Gastrocnemius medialis (tissue), 4 donors: ENCODE measurements at regions not wholly inside any gene's neighbourhood (a gene's known extent, or its start where the extent isn't known, plus 50 kb on each side); places are given as distances from the start of the nearest gene placed in this dataset.

Experiments
- ATAC-seq, 2 donors: fragments of 150-250 bp; one replicate each; pipeline ENCODE4 v1.9.1; 2016
- DNase-seq, 2 donors: peaks; one replicate each; pipeline ENCODE4 v3.0.0-alpha.2; 2019
- H3K27ac ChIP-seq, 4 donors: fragments of 200-600 bp; sonication (generic); 1 replicate in 1 of 4; 2 replicates in 3 of 4; pipeline ENCODE4 v1.5.1; 2016 to 2018; ENCODE audit warnings: mild to moderate bottlenecking in 2 of 4, moderate library complexity in 1 of 4
- H3K27me3 ChIP-seq, 3 donors: fragments of 200-600 bp; sonication (generic) in 2 of 3; 1 replicate in 1 of 3; 2 replicates in 2 of 3; pipeline versions ENCODE4 v1.5.1 to v1.6.0; 2016 to 2019; ENCODE audit warnings: mild to moderate bottlenecking in 1 of 3, moderate library complexity in 1 of 3
- H3K36me3 ChIP-seq, 2 donors: fragments of 200-600 bp; sonication (generic) in 1 of 2; one replicate each; pipeline ENCODE4 v1.5.1; 2017 to 2018
- H3K4me1 ChIP-seq, 2 donors: fragments of 200-600 bp; sonication (generic) in 1 of 2; one replicate each; pipeline ENCODE4 v1.5.1; 2016 to 2017; ENCODE audit warnings: mild to moderate bottlenecking in 2 of 2
- H3K4me3 ChIP-seq, 4 donors: fragments of 200-600 bp; sonication (generic) in 3 of 4; 1 replicate in 1 of 4; 2 replicates in 3 of 4; pipeline ENCODE4 v1.5.1; 2016 to 2019; ENCODE audit warnings: mild to moderate bottlenecking in 2 of 4
- H3K9me3 ChIP-seq, 3 donors: fragments of 200-600 bp; sonication (generic) in 2 of 3; 1 replicate in 1 of 3; 2 replicates in 2 of 3; pipeline ENCODE4 v1.5.1; 2016 to 2019
- POLR2A ChIP-seq, 2 donors: fragments of 450-650 bp; IDR thresholded peaks; one replicate each; pipeline ENCODE4 v1.6.1; 2017; ENCODE audit warnings: antibody characterized with exemption in 2 of 2, mild to moderate bottlenecking in 2 of 2, moderate library complexity in 2 of 2
- in situ Hi-C, 4 donors: fragments of 200-750 bp; cut with MboI; loops; one replicate each; pipeline versions ENCODE4 v1.15.0 to v1.8.0; 2017; ENCODE audit warnings: low sequenced_read_pairs in 4 of 4
- intact Hi-C: fragments of 100-400 bp; cut with DNase I; formaldehyde crosslinking; loops from one replicate; pipeline ENCODE4 v1.15.1; 2023; ENCODE audit warnings: low total_unique reads
- TF ChIP-seq, protein P1 (sequence below), 5 experiments: fragments of 450-650 bp in 3 of 5; fragments of 200-600 bp in 2 of 5; sonication (generic) in 2 of 5; IDR thresholded peaks in 4 of 5; conservative IDR thresholded peaks in 1 of 5; 1 replicate in 4 of 5; 2 replicates in 1 of 5; pipeline ENCODE4 v1.5.1; 2016 to 2019; ENCODE audit warnings: antibody characterized with exemption in 5 of 5, mild to moderate bottlenecking in 3 of 5, moderate library complexity in 3 of 5

DNA sequence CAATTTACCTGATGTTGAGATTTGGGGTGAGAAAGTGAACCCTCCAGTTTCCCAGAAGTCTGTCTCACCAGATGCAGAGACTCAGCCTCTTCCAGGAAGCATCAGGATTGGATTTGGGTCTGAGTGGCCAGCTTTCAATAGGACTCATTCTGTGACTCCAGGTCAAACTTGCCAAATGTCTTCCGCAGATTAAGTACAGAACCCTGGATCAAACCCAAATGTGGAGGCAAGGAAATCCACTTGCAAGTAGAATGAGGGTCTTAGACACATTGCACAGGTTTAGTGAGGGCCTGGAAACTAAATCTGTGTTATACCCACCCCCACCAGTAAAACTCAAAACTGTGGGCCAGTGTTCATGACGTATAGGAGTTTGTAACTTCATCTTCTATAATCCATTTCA lies 372.2 kb upstream of the MGMT start:
- no peak for ATAC-seq
- in situ Hi-C loops (no loop called here), intact Hi-C loops (no loop called here)
- no peaks in the 10 kb centered on the region for H3K27me3 ChIP-seq
- DNase-seq: no peak
- TF ChIP-seq POLR2A (IDR thresholded peaks at IDR 0.05): no peak
- TF ChIP-seq, protein P1, sequence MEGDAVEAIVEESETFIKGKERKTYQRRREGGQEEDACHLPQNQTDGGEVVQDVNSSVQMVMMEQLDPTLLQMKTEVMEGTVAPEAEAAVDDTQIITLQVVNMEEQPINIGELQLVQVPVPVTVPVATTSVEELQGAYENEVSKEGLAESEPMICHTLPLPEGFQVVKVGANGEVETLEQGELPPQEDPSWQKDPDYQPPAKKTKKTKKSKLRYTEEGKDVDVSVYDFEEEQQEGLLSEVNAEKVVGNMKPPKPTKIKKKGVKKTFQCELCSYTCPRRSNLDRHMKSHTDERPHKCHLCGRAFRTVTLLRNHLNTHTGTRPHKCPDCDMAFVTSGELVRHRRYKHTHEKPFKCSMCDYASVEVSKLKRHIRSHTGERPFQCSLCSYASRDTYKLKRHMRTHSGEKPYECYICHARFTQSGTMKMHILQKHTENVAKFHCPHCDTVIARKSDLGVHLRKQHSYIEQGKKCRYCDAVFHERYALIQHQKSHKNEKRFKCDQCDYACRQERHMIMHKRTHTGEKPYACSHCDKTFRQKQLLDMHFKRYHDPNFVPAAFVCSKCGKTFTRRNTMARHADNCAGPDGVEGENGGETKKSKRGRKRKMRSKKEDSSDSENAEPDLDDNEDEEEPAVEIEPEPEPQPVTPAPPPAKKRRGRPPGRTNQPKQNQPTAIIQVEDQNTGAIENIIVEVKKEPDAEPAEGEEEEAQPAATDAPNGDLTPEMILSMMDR (IDR thresholded peaks at IDR 0.05 in 4 of 5, conservative IDR thresholded peaks at IDR 0.05 in 1 of 5): no peak
- no peaks in the 10 kb centered on the region for H3K9me3 ChIP-seq
- no peak overlapping the region for H3K27ac ChIP-seq
- no peaks in the 10 kb centered on the region for H3K36me3 ChIP-seq
- no peak overlapping the region for H3K4me3 ChIP-seq
- no peaks in the 10 kb centered on the region for H3K4me1 ChIP-seq

DNA sequence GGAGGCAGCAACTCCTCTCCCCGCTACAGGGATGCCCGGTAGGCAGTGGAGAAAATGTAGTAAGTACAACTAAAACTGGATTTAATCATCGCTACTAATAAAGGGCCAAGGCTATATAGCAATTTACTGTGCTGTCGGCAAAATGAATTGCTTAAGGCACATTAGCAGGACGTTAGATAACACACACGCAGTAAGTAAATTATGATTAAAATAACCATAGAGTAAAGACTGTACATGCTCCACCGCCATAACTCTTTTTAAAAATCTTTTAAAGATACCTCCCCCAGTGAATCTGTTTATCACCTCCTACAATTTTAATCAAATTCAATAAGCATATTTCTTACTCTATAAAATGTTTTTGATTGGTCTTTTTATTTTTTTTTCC lies 371.4 kb upstream of the MGMT start:
- no peak for ATAC-seq
- Histone ChIP-seq H3K36me3 (no peaks in the 10 kb centered on the region), H3K27ac (peak overlapping the region in 2 of 4 donors; percentile 24 to 30), H3K4me3 (no peak overlapping the region), H3K4me1 (no peaks in the 10 kb centered on the region), H3K27me3 (no peaks in the 10 kb centered on the region), H3K9me3 (no peaks in the 10 kb centered on the region)
- no peak for DNase-seq
- no peak for TF ChIP-seq POLR2A (IDR thresholded peaks at IDR 0.05)
- TF ChIP-seq, protein P1 (IDR thresholded peaks at IDR 0.05 in 4 of 5, conservative IDR thresholded peaks at IDR 0.05 in 1 of 5): no peak
- in situ Hi-C loops: no loop called here
- intact Hi-C loops: no loop called here

DNA sequence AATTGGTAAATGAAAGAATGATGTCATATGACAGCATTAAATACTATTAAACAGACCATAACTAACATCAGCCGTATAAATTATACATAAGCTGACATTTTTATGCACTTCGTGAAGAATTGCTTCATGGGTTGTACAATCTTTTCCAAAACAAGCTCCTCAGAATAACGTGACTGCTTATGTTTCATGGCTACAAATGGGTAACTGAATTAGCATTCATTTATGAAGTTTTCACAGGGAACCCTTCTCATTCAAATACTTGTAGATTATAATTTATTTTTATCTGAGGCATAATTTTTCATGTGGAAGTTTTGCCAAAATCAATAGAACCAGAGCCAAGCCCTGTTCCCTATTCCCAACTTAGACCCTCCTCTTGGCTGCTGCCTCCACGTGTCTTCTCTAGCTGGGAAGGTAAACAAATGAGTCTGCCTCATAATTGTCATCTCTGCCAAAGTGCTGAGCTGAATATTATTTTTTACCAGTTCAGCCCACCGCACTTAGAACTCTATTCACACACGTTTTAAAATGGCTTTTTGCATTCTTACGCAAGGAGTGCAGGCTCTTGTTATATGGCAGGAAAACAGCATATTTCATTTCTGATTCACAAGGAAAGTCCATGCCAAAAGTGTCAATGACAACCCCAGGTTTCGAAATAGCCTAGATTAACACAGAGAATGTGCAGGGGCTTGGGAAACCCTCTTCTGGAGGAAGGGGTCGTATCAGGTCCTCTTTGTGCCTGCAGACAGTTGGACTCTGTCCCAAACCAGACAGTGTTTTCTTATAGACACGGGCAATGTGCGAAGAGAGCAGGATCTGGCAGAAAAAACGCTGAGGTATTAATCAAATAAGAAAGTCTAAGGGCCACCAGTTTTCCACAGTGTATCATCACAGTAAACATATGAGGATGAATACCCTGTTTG lies 370.7 kb upstream of the MGMT start:
- peak; percentile 82 to 88 for ATAC-seq
- DNase-seq: peak; percentile 19 to 26
- intact Hi-C loops (no loop called here), in situ Hi-C loops (no loop called here)
- H3K9me3 ChIP-seq: no peaks in the 10 kb centered on the region
- no peaks in the 10 kb centered on the region for H3K36me3 ChIP-seq
- no peak overlapping the region for H3K4me3 ChIP-seq
- no peaks in the 10 kb centered on the region for H3K27me3 ChIP-seq
- peak overlapping the region in 3 of 4 donors; percentile 24 to 62 (median 30) for H3K27ac ChIP-seq
- no peaks in the 10 kb centered on the region for H3K4me1 ChIP-seq
- TF ChIP-seq, protein P1 (IDR thresholded peaks at IDR 0.05 in 4 of 5, conservative IDR thresholded peaks at IDR 0.05 in 1 of 5): no peak
- TF ChIP-seq POLR2A (IDR thresholded peaks at IDR 0.05): no peak

DNA sequence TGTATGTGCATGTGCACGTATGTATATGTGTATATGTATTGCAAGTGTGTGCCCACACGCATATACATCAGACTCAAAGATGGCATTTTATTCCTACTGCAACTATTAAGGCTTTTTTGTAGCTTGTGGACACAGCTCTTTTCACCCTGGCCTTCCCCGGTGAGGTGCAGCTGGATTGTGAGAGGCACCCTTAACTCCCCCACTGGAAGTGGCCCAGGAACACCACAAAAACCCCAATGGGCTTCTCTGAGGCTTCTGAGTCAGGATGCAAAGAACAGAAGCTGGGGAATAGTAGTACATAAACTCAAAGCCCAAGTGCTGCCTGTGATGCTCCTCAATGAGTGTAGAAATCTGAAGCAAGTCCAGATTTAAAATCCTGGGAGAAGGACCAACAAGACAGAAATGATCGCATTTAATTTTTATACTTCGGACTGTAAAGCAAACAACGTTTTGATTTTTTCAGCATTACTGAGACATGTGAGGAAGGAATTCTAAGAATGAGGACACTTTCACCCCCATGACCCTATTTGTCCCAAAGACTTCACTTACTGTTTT lies 369.2 kb upstream of the MGMT start:
- H3K4me3 ChIP-seq: no peak overlapping the region
- DNase-seq (no peak), ATAC-seq (no peak)
- H3K9me3 ChIP-seq: no peaks in the 10 kb centered on the region
- H3K27me3 ChIP-seq: no peaks in the 10 kb centered on the region
- intact Hi-C loops: no loop called here
- no peak overlapping the region for H3K27ac ChIP-seq
- TF ChIP-seq, protein P1 (IDR thresholded peaks at IDR 0.05 in 4 of 5, conservative IDR thresholded peaks at IDR 0.05 in 1 of 5): no peak
- TF ChIP-seq POLR2A (IDR thresholded peaks at IDR 0.05): no peak
- in situ Hi-C loops: no loop called here
- H3K4me1 ChIP-seq: no peaks in the 10 kb centered on the region
- no peaks in the 10 kb centered on the region for H3K36me3 ChIP-seq
